GM19239 (cell line): ENCODE measurements at regions not wholly inside any gene's neighbourhood (a gene's known extent, or its start where the extent isn't known, plus 50 kb on each side); places are given as distances from the start of the nearest gene placed in this dataset.

ENCODE experiments used
- DNase-seq: peaks from one replicate; pipeline ENCODE4 v3.0.0; 2011; ENCODE audit warnings: low spot score; ENCODE audit not compliant: insufficient read length
- FAIRE-seq: peaks from 2 replicates; lab custom pipeline; 2011; peaks lifted over from hg19 to GRCh38; lab: Jason Lieb, UNC

DNA sequence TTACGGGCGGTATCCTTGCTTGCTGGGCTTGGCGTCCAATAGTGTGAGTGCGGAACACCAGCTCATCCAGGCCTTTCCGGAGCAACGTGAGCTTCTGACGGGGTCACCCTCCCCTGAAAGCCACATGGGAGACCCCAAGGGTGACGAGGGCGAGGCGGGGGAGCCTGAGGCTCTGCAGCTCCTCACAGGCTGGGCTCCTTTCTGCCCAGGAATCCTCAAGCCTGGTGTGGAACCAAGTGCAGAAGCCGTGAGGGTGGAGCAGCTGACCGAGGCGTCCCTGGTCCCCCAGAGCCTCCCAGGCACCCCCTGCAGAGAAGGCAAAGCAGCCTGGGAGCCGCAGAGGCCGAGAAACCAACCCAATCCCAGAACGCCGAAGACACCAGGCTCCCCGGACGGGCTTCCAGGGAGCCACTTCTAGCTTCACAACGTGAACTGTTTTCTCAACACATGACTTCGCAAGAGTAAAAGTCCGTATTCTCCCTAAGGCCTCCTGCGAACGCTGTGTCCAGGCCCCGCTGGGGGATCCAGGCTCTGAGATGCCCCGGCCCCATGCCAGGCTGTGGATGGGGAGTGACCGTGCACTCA lies 530.3 kb downstream of the BRD1 start:
- DNase-seq = no peak
- no peak for FAIRE-seq

DNA sequence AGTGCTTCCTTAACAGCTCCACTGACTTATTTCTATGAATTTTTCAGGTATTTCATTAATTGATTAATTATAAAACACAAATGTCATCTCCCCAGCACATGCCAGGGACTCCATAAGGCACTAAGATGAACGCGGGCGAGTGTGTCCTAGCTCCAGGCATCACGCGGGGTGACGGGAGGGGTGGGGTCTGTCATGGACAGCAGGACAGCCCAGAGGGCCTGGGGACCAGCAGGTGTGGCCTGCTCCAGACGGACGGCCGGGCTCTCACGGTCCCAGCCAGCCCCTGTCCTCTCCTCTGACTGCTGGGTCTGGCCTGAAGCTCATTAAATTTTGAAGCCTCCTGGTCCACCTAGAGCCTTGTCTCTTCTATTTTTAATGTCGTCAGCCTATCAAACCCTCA lies 531.1 kb downstream of the BRD1 start:
- FAIRE-seq (no peak), DNase-seq (no peak)

DNA sequence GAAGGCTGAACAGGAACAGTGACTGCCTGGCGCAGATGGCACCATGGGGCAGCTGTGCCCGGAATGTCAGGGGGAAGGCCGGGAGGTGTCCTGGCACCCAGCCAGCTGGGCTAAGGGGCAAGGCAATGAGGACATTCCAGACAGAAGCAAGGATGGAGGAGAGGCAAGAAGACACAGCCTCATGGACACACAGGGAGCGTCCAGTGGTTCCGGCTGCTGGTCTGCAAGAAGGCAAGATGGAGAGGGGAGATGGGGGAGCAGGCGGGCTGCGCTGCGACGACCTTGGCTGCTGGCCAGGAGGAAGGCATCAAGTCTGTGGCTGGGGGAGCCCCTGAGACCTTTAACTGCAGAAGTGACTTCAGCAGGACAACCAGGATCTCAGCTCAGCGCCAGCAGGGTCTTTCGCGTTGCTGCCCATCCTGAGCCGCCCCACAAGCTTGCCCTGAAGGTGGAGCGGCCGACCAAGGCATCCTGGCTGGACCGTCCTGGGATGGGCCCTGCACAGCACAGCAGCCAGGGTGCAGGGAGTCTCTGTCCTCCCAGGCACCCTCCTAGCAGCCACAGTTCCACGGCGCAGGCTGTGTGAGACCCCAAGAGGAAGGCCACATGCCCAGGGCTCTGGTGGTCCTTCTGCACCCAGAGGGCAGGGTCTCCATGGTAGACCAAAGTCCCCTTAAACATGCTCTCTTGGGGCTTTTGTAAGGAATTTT lies 531.7 kb downstream of the BRD1 start:
- DNase-seq (no peak), FAIRE-seq (no peak)

DNA sequence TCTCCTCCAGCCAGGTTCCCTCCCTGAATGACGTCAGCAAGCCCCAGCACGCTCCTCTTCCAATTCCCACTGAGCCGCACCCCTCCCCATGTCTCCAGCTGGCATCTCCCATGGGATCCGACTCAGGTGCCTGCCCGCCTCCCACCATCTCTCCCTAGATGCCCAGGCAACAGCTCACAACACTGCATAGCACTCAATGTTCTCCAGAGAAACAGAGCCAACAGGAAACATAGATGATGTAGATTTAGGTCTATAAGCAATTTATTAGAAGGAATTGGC lies 532.3 kb downstream of the BRD1 start:
- no peak for FAIRE-seq

DNA sequence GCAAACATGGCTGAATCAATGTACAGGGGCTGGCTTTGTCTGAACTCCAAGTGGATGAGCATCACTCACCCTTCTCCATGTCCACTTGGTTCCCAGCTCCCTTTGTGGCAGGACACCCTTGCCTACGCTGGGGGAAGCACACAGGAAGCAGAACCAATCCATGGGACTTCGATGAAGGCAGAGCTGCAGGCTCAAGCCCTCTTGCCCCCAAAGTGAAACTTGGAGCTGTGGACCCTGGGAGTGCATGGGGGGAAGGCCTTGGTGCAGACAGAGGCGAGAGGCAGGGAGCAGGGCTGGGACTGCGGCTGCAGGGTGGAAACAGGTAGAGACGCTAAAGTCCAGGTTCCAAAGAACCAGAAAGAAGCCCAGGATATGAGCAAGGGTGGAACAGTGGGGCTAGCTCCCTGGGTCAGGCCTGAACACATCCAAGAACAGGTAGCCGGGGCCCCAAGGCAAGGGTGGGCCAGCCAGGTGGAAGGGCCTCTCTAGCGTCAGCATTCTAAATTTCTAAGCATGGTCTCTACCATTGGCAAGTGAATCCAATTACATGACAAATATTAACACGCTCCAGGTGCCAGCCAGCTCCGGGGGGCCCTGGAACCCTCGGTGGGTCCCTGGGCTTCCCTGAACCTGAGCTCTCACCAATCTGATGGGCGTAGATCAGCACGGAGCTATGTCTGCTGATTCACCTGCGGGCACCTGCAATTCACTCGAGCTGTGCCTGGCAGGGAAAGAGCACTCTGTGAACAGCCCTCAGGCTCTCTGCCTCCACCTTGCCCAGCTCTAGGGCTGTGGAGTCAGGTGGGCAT lies 532.8 kb downstream of the BRD1 start:
- DNase-seq (no peak), FAIRE-seq (no peak)

More for the DNA sequence above, 532.3 kb downstream of the BRD1 start:
- no peak for DNase-seq

DNA sequence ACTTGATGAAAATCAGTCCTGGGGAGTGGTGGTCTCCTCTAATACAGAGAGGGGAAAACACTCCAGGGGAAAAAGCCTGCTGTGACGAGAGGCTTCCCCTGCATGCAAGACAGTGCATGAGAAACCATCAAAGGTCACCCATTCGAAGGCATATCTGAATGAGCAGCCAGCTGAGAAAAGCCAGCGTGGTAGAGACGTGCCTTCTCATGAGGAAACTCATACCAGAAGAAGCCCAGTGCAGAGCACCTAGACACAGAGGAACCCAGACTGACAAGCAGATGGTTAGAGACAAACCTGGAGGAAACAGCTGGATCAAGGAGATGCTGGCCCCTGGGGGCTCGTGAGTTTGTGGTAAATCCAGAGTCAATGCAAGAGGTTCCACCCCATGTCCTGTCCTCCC lies 534.8 kb downstream of the BRD1 start:
- DNase-seq (no peak), FAIRE-seq (no peak)

DNA sequence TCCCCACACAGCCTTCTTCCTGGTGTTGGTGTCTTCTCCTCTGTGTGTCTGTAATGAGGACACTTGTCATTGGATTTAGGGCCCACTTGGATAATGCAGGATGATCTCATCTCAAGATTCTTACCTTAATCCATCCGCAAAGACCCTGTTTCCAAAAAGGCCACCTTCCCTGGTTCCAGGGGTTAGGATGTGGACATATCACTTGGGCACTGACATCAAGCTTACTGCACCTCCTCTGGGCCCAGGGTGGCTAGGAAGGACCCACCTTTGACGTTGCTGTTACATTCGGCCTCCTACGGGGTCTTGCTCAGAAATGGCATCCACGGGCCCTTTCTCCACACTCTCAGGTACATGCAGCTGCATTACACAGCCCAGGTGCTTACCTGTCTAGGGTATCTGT lies 535.9 kb downstream of the BRD1 start:
- DNase-seq (no peak), FAIRE-seq (no peak)

DNA sequence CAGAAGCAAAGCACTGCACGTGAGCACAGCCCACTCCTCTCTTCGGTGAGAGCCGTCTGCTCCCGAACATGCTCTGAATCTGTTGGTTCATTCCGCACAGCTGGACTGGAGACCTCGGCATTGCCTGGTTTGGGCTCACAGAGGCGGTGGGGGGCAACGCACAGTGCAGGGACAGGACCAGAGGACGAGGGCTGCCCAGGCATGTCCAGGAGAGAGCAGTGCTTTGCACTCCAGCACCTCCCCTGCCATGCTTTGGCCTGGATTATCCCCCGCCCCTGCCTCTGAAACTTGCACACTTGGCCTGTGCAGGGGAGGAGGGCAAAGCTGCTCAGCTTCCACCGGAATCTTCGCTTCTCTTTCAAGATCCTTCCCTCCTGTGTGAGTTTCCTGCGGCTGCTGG lies 536.5 kb downstream of the BRD1 start:
- no peak for FAIRE-seq
- DNase-seq = no peak

DNA sequence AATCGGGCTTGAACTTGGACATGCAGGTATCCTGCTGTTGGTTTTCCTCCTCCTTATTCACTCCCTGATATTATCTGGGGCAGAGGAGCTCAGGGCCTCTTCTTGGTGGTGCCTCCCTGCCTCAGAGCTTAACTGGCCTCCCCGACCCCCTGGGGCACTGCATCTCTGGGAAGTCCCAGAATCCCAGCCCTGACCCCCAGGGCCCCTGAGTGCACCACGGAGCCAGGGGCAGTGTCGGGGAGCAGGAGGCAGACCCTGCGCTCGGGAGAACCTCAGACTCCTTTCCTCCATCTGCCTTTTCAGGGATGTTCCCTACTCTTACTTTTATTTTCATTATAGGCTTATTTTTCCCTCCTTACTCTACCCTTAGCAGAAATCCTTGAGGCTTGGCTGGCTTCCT lies 537.0 kb downstream of the BRD1 start:
- FAIRE-seq = no peak

DNA sequence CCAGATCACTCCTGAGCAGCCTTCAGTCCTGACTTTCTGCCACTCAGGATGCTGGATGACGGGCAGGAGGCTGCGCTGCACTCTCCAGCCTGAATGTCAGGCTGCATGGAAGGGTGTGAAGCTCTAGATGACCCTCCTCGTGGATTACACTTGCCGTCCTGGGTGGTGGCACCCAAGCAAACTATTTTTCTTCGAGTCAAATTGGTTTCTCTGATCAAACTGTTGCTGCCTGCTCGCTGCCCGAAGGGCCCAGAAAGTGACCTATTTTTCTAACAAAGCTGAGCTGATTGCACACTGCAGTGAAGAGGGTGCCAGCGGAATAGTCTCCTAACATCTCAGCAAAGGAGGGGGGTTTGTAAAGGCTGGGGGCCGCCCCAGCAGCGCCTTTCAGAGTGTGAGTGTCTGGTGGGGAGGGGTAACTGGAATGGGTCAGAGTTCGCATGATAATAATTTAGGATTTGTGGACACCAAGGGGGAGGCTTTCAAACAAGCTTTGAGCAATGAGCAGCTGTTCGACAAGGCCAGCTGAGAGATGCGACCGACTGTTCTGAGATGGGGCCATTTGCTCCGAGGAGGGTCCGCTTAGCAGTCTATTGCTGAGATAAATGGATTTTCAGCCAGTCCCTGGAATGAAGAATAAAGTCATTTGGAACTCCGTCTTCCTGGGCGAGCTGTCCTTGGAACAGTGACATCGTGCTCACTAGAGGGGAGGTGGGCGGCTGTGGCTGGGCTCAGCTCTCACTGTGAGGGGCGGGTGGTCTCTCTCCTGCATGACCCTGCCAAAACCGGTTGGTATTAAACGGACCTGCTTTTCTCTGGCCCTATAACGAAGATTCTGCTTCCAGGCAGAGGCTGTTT lies 537.6 kb downstream of the BRD1 start:
- FAIRE-seq (no peak), DNase-seq (no peak)

More for the DNA sequence above, 537.0 kb downstream of the BRD1 start:
- no peak for DNase-seq

DNA sequence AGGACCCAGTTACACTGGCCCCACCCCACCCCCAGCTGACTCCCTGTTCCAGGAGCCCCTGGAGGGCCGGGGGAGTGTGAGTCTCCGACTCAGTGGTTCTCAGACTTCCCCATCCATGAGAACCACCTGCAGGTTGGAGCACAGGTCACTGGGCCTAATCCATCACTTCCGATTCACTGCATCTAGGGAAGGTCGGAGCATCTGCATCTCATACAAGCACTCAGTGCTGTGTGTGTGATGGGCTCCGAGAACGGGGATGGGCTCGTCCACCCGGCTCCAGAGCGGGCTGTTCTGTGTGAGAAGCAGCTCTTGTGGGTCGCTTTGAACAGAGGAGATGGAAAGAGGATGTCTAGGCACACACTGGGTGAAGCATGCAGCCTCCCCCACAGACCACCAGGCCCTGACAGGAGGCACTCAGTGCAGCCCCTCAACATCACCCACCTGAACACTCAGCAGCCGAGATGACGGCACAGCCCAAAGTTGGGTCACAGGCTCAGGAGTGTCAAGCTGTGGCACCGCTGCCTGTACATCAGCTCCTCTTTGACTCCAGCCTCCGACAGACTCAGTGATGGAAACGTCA lies 541.4 kb downstream of the BRD1 start:
- FAIRE-seq (no peak), DNase-seq (no peak)

DNA sequence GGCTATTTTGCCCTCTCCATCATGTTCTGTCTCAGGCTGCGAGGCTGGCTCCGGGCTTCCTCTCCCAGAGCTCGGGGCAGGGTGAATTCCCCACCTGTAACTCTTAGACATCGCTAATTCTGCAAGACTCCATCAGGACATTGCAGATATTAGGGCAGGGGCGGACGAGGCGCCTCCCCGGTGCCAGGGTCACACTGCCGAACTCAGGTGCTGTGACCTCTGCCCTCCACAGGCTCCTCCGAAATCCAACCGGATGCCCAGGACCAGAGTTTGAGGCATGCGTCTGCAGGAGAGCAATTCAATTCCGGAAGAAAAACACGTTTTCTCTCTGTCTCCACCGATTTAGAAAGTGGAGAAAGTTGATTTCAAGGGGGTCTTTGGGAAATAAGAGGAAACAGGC lies 542.7 kb downstream of the BRD1 start:
- FAIRE-seq = no peak
- DNase-seq = no peak

DNA sequence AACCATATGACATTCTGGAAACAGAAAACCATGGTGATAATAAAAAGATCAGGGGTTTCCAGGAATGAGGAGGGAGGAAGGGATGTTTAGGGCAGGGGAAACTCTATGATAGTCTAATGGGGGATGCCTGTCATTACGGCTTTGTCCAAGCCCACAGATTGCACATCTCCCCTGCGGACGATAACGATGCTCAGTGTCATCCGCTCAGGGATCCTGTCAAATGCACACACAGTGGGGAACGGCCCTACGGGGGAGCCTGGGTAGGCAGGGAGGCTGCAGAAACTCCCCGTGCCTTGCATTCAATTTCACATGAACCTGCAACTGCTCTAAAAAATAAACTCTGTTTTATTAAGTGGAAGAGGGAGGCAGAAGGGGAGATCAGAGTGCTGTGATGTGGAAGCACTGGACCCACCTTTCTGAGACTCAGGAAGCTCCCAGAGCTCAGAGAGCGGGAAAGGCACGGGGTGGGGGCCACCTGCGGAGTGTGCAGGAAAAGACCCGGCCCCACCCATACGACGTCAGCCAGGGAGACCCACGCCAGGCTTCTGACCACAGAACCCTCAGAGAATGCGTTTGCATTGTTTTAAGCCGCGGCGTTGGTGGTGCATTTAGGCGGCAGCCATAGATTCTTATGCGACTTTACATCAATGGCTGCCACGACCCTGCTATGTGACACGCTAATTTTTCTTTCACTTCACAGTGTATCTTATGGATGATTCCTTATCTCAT lies 543.5 kb downstream of the BRD1 start:
- DNase-seq (no peak), FAIRE-seq (no peak)

DNA sequence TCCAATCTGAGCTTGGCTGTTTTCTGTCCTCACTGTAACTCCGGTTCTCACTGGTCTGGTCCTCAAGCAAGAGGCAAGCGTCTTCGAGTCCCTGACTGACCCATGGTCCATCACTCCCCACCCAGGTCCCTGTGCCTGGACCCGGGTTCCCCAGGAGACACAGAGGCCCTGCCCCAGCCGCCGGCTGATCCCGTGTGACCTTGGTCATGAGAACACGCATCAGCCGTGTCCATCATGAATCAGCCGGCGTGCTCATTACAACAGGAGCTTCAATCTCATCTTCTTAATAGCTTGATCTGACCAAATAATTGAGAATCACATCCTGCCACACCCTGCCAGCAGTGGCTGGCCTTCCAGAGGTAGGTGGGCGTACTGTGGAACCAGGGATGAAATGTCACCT lies 545.1 kb downstream of the BRD1 start:
- FAIRE-seq (no peak), DNase-seq (no peak)

DNA sequence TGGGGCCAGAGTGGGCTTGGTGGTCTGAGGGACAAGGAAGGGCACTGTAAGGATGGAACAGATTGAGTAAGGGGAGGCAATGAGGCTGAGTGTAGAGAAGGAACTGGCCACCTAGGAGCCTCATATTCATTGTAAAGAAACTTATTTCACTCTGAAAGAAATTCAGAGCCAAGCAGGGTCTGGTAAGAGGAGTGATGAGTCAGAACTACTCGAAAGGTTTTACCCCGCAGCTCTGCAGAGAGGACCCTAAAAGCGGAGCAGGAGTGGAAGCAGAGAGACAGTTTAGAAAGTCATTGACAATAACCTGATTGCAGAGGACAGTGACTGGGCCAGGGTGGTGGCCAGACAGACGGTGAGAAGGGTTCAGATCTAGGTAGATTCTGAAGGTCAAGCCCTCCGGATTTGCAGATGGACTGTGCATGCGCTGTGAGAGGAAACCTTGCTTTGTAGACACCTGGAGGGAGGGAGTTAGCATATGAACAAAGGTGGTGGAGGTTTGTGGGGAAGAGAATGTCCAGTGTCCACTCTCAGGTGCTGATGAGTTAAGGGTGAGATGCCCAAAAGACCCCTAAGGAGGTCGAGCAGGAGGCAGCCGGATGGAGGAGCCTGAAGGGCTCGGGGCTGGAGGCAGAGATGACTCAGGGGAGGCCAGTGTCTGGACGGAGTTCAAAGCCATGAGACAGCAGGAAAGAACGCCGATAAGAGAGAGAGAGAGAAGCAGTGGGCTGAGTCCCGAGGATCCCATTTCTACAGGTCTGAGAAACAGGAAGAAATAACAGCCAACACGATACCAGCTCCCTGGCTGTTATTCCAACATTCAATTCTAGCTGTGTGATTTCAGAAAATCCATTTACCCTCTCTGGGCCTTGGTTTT lies 546.0 kb downstream of the BRD1 start:
- DNase-seq = no peak
- FAIRE-seq = no peak

DNA sequence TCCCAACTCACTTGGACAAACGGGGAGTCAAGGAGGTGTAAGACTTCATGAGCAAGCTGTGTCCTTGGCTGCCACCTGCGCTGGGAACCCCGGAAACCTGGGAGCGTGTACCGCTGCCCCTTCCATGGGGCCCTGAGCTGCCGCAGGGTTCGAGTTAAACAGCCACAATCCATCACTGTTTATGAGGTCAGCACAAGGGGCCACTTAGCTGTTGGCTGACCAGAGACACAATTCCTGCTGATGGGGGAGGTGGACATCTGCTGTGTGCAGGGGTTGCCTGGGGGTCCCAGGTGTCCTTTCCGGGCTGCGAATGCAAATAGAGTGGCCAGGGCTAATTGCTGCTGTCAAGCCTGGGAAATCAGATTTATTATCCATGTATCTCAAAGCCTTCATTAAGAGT lies 549.3 kb downstream of the BRD1 start:
- DNase-seq (no peak), FAIRE-seq (no peak)

DNA sequence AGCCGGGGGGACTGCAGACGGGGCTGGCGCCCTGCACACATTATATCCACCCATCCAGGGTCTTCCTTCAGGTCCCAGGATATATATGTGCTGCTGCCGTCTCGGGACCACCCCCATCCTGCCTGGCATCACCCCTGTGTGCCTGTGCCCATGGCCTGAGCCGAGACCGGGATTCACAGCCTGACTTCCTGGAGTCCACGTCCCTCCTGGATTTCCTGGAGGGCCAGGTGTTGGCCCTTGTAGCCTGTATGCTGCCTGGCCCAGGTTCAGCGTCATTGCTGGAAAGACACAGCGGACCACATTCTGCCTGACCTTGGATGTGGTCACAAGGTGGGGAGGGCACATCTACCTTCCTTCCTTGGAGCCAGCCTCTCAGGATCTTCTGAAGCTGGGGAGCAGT lies 551.1 kb downstream of the BRD1 start:
- FAIRE-seq (no peak), DNase-seq (no peak)

DNA sequence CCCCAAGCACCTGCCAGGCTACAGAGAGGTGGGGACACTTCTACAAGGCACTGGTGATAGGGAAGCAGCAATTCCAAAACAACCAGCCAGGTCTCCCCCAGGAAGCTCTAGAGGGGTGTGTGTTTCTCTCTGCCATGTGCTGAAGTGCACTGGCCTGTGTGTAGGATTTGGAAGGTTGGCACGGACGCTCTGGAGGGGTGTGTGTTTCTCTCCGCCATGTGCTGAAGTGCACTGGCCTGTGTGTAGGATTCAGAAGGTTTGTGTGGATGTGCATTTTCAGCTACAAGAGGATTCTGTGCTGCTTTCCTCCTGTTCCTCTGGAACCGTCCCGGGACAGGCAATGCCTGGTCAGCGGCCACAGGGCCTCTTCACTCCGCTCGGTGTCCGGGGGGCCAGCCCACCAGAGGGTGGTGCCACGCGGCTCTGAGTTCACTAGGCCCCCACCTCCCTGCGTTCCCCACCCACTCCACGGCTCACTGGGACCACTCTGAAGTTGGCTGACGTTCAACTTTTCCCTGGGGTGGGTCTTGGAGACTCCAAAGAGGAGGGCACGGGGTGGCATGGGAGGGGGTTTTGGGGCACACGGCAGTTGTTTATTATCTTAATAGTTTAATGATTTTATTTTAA lies 552.8 kb downstream of the BRD1 start:
- no peak for FAIRE-seq
- DNase-seq = no peak
